ENCODE measurements at regions not wholly inside any gene's neighbourhood (a gene's known extent, or its start where the extent isn't known, plus 50 kb on each side); places are given as distances from the start of the nearest gene placed in this dataset.
"Not testable (repeated sequence)": the region's sequence is repeated elsewhere in the genome, so short reads cannot be mapped to it uniquely, and the experiment has no call there.

DNA sequence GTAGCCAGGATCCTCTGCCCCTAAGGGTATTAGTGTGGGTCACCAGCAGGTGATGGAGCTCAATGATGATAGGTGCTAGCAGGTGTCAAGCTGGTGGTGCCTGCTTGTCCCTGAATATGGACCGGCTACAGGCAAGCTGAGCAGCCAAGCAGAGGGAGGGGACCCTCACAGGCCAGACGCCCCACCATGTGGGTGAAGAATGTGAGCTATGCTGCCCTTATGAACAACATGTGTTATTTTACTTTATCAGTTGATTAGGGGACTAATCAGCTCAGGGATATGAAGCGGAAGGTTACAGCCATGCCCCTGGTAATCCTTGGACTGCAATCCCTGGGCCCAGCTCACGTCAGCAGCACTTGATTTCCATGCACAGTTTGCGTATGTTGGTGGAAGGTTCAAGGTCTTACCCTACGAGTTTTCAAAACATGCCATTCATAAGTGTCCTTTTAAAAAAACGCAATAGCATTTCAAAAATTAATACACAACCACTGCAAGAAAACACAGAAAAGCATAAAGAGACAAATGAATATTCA is 106.0 kb downstream of the CDC7 start:
- no peak for DNase-seq

GRCh38 chr1:91607686-91608085 is 107.0 kb downstream of the CDC7 start:
- not testable (repeated sequence) for DNase-seq

- no peak for DNase-seq
Measured at GRCh38 chr1:91608876-91609275, 108.2 kb downstream of the CDC7 start.

DNA sequence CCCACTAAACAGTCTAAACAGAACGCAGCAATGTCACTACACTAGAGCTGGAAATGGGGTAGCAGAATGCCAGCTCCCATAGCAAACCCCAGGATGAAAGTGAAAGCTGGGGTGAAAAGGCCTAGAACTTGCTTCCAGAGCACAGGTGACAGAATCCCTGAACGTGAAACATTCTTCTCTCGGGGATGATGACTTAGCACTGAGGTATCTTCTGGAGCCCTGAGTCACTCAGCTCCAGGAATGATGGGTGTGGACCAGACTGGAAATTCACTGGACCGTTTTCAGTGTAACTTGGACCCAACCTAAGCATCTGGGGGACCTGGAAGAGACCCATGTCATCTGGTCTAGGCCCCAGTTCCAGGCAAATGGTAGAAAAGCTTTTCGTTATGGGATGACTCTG is 108.9 kb downstream of the CDC7 start:
- no peak for DNase-seq

GRCh38 chr1:91610102-91610501 is 109.5 kb downstream of the CDC7 start:
- DNase-seq = no peak

DNA sequence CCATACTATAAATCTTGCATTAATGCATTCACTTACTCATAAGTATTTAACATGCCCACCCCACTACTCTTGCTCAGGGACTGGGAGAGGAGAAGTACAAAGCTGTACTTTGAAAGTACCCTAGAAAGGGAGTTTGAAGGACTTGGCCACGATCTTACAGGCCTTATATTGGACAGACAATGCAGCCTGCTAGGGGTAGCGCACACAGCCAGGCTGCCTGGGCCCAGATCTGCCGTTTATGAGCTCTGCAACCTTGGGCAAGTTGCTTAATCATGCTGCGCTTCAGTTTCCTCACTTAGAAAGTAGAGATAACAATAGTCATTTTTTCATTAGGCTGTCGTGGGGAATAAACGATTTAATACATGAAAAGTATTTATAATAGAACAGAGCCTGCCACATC is 110.1 kb downstream of the CDC7 start:
- no peak for DNase-seq

- DNase-seq = no peak
Measured at GRCh38 chr1:91611483-91611917, 110.8 kb downstream of the CDC7 start.

DNA sequence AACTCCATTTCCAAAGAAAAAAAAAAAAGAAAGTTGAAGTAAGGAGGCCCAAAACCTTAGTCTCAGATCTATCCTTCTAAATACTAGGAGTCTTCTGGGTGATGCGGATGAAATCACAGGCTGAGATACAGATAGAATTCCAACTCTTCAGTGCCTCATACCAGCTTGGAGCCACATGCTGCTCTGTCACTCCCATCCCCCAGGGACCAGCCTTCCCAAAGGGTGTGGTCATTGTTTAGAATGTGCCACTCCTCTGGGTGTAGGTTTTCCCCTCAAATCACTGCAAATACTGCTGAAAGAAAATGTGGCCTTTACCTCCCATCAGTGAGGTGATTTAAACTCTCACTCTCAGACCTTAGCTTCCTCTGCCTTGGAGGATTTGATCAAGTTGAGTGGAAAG is 112.9 kb downstream of the CDC7 start:
- no peak for DNase-seq

DNA sequence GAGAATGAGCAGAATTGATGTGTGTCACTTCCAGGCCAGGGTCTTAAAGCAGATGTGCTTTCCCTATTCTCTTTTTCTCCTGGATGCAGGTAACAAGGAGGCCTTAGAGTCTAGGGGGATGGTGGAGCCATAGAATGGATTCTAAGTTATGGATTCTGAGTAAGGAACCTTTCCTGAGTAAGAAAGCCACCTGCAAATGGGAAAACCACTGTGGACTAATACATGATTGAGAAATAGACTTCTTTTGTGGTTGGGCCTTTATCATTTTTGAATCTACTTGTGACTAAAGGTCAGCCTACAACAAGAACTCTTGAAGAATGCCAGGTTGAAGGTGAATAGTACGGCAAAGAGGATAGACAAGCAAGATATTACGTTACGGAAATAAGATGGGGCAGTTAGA is 116.1 kb downstream of the CDC7 start:
- DNase-seq = no peak

DNA sequence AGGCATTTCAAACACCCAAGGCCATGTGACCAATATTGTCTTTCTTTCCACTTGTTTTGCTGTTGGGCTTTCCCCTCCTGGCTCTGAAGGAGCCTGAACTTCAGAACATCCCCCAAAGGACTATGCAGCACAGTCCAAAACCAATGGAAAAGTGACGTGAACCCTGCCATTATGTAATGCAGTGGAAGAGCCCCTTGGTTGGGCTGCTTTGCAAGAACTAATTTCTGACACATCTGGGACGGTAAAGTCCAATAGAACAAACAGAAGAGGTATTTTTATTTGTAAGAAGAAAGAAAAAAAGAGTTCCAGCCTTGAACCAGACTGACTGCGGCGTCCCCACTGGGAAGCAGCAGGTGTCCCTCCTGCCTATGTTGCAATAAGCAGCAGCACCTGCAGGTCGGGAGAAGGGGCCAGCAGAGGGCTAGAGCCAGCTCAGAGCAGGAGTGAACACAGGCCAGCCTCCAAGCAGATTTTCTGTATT is 116.7 kb downstream of the CDC7 start:
- no peak for DNase-seq

DNA sequence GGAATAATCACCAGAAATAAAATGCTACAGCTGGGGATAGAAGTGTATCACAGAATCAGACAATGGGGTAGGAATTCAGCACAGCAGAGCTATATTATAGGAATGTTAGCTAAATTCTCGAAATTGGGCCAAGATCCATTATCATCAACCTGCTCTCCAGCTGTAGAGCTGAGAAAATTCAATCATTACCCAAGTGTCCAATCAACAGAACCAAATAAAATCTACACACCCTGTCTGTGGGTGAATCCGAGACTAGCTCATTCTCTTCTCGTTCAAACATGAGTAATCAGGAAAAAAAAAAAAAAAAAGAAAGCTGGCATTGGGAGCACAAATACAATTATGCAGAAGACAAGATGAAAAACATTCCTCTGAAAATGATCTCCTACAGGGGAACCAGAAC is 119.2 kb downstream of the CDC7 start:
- DNase-seq = no peak

DNA sequence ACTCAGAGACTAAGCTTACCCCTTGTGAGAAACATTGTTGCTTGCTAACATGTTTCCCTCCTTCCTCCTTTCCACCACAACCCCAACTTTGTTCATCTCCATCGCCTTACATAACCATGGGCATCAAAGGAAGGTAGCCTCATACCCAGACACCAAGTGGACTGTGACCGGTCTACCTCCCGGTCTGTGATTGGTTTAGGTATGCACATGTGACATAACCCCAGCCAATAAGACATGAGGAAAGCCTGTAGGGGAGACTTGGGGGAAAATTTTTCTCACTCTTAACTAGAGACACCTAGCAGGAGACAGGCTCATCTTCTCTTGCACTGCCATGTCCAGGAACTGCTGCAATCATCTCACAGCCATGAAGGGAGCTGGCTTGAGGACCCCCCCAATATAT is 120.7 kb downstream of the CDC7 start:
- DNase-seq = no peak

DNA sequence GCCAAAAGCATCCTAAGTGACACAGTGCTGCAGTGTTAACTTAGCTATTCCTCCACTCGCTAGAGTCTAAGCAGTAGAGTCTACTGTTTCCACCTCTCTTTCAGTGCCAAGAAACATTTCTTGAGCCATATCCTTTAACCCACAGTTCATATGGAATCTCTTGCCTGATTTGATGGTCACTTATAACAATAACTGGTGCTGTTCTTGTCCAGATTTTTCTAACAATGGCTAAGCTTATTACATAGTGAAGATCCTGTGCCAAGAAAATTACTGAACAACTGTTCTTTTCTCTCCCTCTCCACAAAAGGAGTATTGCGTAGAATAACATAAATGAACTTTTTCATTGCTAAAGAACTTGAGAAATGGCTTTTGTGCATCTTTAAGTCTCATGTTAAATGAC is 121.3 kb downstream of the CDC7 start:
- DNase-seq = no peak

- DNase-seq = no peak
Measured at GRCh38 chr1:91622616-91623015, 122.0 kb downstream of the CDC7 start.

DNA sequence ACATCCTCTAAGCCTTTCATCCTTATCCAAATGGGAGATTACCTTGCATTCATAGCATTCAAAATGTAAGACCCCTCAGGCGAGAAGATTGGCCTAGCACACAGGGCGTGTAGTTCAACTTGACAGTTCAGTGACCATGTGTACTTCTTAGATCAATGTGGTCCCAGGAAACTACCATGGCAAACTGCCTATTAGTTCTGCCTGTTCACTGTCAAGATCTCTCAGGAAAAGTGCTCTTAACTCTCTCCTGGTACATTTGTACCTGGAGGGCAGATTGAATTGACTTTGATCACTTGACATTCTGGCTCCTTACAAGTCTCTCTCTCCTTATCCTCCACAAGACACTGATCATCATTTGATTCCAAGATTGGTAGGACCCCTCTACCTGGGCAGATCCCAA is 122.4 kb downstream of the CDC7 start:
- no peak for DNase-seq

DNA sequence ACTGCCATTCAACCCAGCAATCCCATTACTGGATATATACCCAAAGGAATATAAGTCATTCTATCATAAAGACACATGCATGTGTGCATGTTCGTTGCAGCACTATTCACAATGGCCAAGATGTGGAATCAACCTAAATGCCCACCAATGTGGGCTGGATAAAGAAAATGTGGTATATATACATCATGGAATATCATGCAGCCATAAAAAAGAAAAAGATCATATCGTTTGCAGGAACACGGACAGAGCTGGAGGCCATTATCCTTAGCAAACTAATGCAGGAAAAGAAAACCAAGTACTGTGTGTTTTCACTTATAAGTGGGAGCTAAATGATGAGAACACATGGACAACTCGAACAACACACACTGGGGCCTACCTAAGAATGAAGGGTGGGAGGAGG is 123.7 kb downstream of the CDC7 start:
- no peak for DNase-seq

Data from activated effector memory CD4-positive, alpha-beta T cell treated with anti-CD3 and anti-CD28 coated beads, Interleukin-2, amount 50 U/mL, for 16 hours (primary cell).